Adrenal gland (tissue), 9 donors: ENCODE measurements at regions not wholly inside any gene's neighbourhood (a gene's known extent, or its start where the extent isn't known, plus 50 kb on each side); places are given as distances from the start of the nearest gene placed in this dataset.

Experiments
- DNase-seq, 7 donors: peaks; one replicate each; pipeline ENCODE4 v3.0.0-alpha.2; 2019 to 2020
- H3K27ac ChIP-seq, 5 donors: fragments of 200-600 bp; sonication (generic) in 4 of 5; 1 replicate in 3 of 5; 2 replicates in 2 of 5; pipeline versions ENCODE4 v1.5.1 to v1.8.0; 2016 to 2020; ENCODE audit warnings: mild to moderate bottlenecking in 1 of 5
- H3K27me3 ChIP-seq: fragments of 200-600 bp; 2 replicates; pipeline ENCODE4 v1.8.0; 2021
- H3K36me3 ChIP-seq, 2 donors: fragments of 200-600 bp; replicated peaks in 1 of 2; 1 replicate in 1 of 2; 2 replicates in 1 of 2; pipeline versions ENCODE4 v1.5.1 to v1.8.0; 2018 to 2022
- H3K4me1 ChIP-seq, 2 donors: fragments of 200-600 bp; replicated peaks in 1 of 2; 1 replicate in 1 of 2; 2 replicates in 1 of 2; pipeline versions ENCODE4 v1.5.1 to v1.8.0; 2018 to 2021
- H3K4me3 ChIP-seq, 4 donors: fragments of 200-600 bp; sonication (generic) in 3 of 4; one replicate each; pipeline ENCODE4 v1.5.1; 2016 to 2018
- H3K9me3 ChIP-seq, 3 donors: fragments of 200-600 bp; sonication (generic) in 1 of 3; replicated peaks in 1 of 3; 1 replicate in 2 of 3; 2 replicates in 1 of 3; pipeline versions ENCODE4 v1.5.1 to v1.8.0; 2016 to 2021
- CTCF ChIP-seq, 6 experiments: fragments of 450-650 bp in 4 of 6; fragments of 200-600 bp in 2 of 6; sonication (generic) in 1 of 6; IDR thresholded peaks; 1 replicate in 5 of 6; 2 replicates in 1 of 6; pipeline versions ENCODE4 v1.5.1 to v1.8.0; 2016 to 2021; ENCODE audit warnings: antibody characterized with exemption in 6 of 6, mild to moderate bottlenecking in 2 of 6, moderate library complexity in 1 of 6
- POLR2A ChIP-seq, 2 donors: fragments of 450-650 bp; IDR thresholded peaks; one replicate each; pipeline ENCODE4 v1.6.1; 2017; ENCODE audit warnings: antibody characterized with exemption in 2 of 2, mild to moderate bottlenecking in 2 of 2, moderate library complexity in 1 of 2
- WGBS, 4 donors: extraction: QIAGEN DNeasy Blood & Tissue Kit in 2 of 4; methylation state at CpG; one replicate each; pipeline versions ENCODE4 v1.1.5 to v1.1.7; 2013 to 2017; 5-methylcytosine and 5-hydroxymethylcytosine counted together
- intact Hi-C, 2 donors: fragments of 100-400 bp; cut with DNase I; formaldehyde crosslinking; loops; one replicate each; pipeline versions ENCODE4 v1.14.1 to v1.15.0; 2022 to 2023
- donor health status: healthy with polysubstance abuse.
- donor health status: Bipolar disorder and iron deficiency.
- donor health status: DM: yes; HTN: yes; CAD: no.
- donor health status: DM: no; HTN: no; CAD: no.
- donor health status: DM: no; HTN: no; CAD: no.

GRCh38 chr9:85243977-85244376 lies 497.8 kb downstream of the AGTPBP1 start:
- WGBS, 4 donors, result 82 to 91% (median 83%) methylated on average over 3 of the region's 3 CpGs
- H3K36me3 ChIP-seq, result no peaks in the 10 kb centered on the region
- intact Hi-C loops, result no loop called here
- no peak for DNase-seq
- H3K4me3 ChIP-seq, result no peak overlapping the region
- no peaks in the 10 kb centered on the region for H3K9me3 ChIP-seq
- no peaks in the 10 kb centered on the region for H3K4me1 ChIP-seq
- TF ChIP-seq CTCF (IDR thresholded peaks at IDR 0.05), result no peak
- no peak for TF ChIP-seq POLR2A (IDR thresholded peaks at IDR 0.05)
- no peak overlapping the region for H3K27ac ChIP-seq
- no peaks in the 10 kb centered on the region for H3K27me3 ChIP-seq

- Histone ChIP-seq H3K27me3 (no peaks in the 10 kb centered on the region), H3K27ac (no peak overlapping the region), H3K4me3 (no peak overlapping the region), H3K9me3 (no peaks in the 10 kb centered on the region), H3K4me1 (no peaks in the 10 kb centered on the region), H3K36me3 (no peaks in the 10 kb centered on the region)
- WGBS, 4 donors, result 0 to 23% (median 14%) methylated on average over 1 of the region's 1 CpG
- TF ChIP-seq CTCF (IDR thresholded peaks at IDR 0.05) (no peak), POLR2A (IDR thresholded peaks at IDR 0.05) (no peak)
- intact Hi-C loops, result no loop called here
- no peak for DNase-seq
These were observed 504.3 kb downstream of the AGTPBP1 start for GRCh38 chr9:85237478-85237877.

- TF ChIP-seq POLR2A (IDR thresholded peaks at IDR 0.05) (no peak), CTCF (IDR thresholded peaks at IDR 0.05) (no peak)
- no peak for DNase-seq
- Histone ChIP-seq H3K9me3 (no peaks in the 10 kb centered on the region), H3K27ac (no peak overlapping the region), H3K4me3 (no peak overlapping the region), H3K36me3 (no peaks in the 10 kb centered on the region), H3K4me1 (peaks cover 0 to 6% of the 10 kb centered on the region in 2 donors), H3K27me3 (no peaks in the 10 kb centered on the region)
- intact Hi-C loops, result no loop called here
- 71 to 87% (median 77%) methylated on average over 4 of the region's 4 CpGs for WGBS, 4 donors
These were observed 511.7 kb downstream of the AGTPBP1 start for GRCh38 chr9:85230081-85230480.

GRCh38 chr9:85228111-85228855 lies 513.5 kb downstream of the AGTPBP1 start:
- no peak for DNase-seq
- intact Hi-C loops, result no loop called here
- Histone ChIP-seq H3K27ac (no peak overlapping the region), H3K36me3 (no peaks in the 10 kb centered on the region), H3K9me3 (no peaks in the 10 kb centered on the region), H3K27me3 (no peaks in the 10 kb centered on the region), H3K4me3 (no peak overlapping the region), H3K4me1 (peaks cover 0 to 6% of the 10 kb centered on the region in 2 donors)
- no peak for TF ChIP-seq POLR2A (IDR thresholded peaks at IDR 0.05)
- TF ChIP-seq CTCF (IDR thresholded peaks at IDR 0.05), result no peak
- WGBS, 4 donors, result 78 to 80% (median 80%) methylated on average over 9 of the region's 9 CpGs
